CD8-positive, alpha-beta memory T cell (primary cell): ENCODE measurements at regions not wholly inside any gene's neighbourhood (a gene's known extent, or its start where the extent isn't known, plus 50 kb on each side); places are given as distances from the start of the nearest gene placed in this dataset.
A peak's percentile ranks its signal among the peaks of the same experiment; 100 is the strongest.

ENCODE experiments used
- CTCF ChIA-PET: fragments of 350-600 bp; sonication (Branson Sonifier 250); formaldehyde crosslinking; loops from one replicate; lab custom pipeline; 2021; ENCODE audit warnings: antibody characterized with exemption; lab: Charles Lee
- POLR2A ChIA-PET: fragments of 350-600 bp; sonication (Branson Sonifier 250); formaldehyde crosslinking; loops from one replicate; lab custom pipeline; 2021; ENCODE audit warnings: antibody characterized with exemption; lab: Charles Lee
- DNase-seq, 5 donors: peaks; one replicate each; pipeline versions ENCODE4 v3.0.0 to v3.0.0-alpha.2; 2020 to 2022; ENCODE audit warnings: mixed read lengths in 1 of 5
- H3K27ac ChIP-seq: one replicate; pipeline ENCODE4 v1.7.0; 2013; ENCODE audit warnings: low read depth, mild to moderate bottlenecking, low read length, moderate library complexity
- H3K27me3 ChIP-seq: 2 replicates; pipeline ENCODE4 v1.7.0; 2013; ENCODE audit warnings: low read length, mild to moderate bottlenecking; ENCODE audit not compliant: insufficient read depth, poor library complexity, severe bottlenecking
- H3K36me3 ChIP-seq: 2 replicates; pipeline ENCODE4 v1.7.0; 2013; ENCODE audit warnings: mild to moderate bottlenecking, low read length, moderate library complexity; ENCODE audit not compliant: insufficient read depth
- H3K4me1 ChIP-seq: 2 replicates; pipeline ENCODE4 v1.7.0; 2013; ENCODE audit warnings: mild to moderate bottlenecking, low read length, moderate library complexity; ENCODE audit not compliant: insufficient read depth
- H3K4me3 ChIP-seq: 2 replicates; pipeline ENCODE4 v1.7.0; 2013; ENCODE audit warnings: mild to moderate bottlenecking, low read length
- H3K9me3 ChIP-seq: 2 replicates; pipeline ENCODE4 v1.7.0; 2013; ENCODE audit warnings: mild to moderate bottlenecking, low read length
- H3K27ac Mint-ChIP-seq, 8 donors: one replicate each; pipeline ENCODE4 v1.8.0; 2020 to 2021; ENCODE audit warnings: mixed read lengths in 8 of 8, mild to moderate bottlenecking in 6 of 8, inconsistent platforms in 3 of 8, moderate library complexity in 3 of 8
- H3K27me3 Mint-ChIP-seq, 2 donors: one replicate each; pipeline ENCODE4 v1.8.0; 2020 to 2021; ENCODE audit warnings: mixed read lengths in 2 of 2, mild to moderate bottlenecking in 1 of 2, moderate library complexity in 1 of 2
- H3K36me3 Mint-ChIP-seq, 3 donors: one replicate each; pipeline ENCODE4 v1.8.0; 2020 to 2021; ENCODE audit warnings: mixed read lengths in 3 of 3, inconsistent platforms in 1 of 3, mild to moderate bottlenecking in 1 of 3
- H3K4me1 Mint-ChIP-seq, 3 donors: one replicate each; pipeline ENCODE4 v1.8.0; 2020 to 2021; ENCODE audit warnings: mixed read lengths in 3 of 3, inconsistent platforms in 1 of 3, mild to moderate bottlenecking in 1 of 3
- H3K4me3 Mint-ChIP-seq, 7 donors: one replicate each; pipeline ENCODE4 v1.8.0; 2020 to 2021; ENCODE audit warnings: mixed read lengths in 7 of 7, mild to moderate bottlenecking in 6 of 7, moderate library complexity in 4 of 7, inconsistent platforms in 2 of 7
- H3K9me3 Mint-ChIP-seq, 5 donors: one replicate each; pipeline ENCODE4 v1.8.0; 2020 to 2022; ENCODE audit warnings: mixed read lengths in 5 of 5, mild to moderate bottlenecking in 3 of 5, moderate library complexity in 2 of 5, inconsistent platforms in 1 of 5

- H3K27me3 ChIP-seq: no peaks in the 10 kb centered on the region
- CTCF ChIA-PET: no interaction called here
- Mint-ChIP-seq H3K27ac (no peak overlapping the region), H3K9me3 (peaks cover 15 to 47% (median 25%) of the 10 kb centered on the region in 5 donors), H3K36me3 (no peaks in the 10 kb centered on the region), H3K27me3 (no peaks in the 10 kb centered on the region), H3K4me1 (no peaks in the 10 kb centered on the region), H3K4me3 (no peak overlapping the region)
- no peaks in the 10 kb centered on the region for H3K36me3 ChIP-seq
- POLR2A ChIA-PET: no interaction called here
- H3K9me3 ChIP-seq: no peaks in the 10 kb centered on the region
- no peak for DNase-seq
- no peak overlapping the region for H3K4me3 ChIP-seq
- no peaks in the 10 kb centered on the region for H3K4me1 ChIP-seq
- H3K27ac ChIP-seq: no peak overlapping the region
These were observed 216.0 kb upstream of the PRKD1 start for GRCh38 chr14:30143627-30144026.

GRCh38 chr14:30153717-30154116 is 226.1 kb upstream of the PRKD1 start:
- H3K4me3 Mint-ChIP-seq: no peak overlapping the region
- ChIA-PET CTCF (no interaction called here), POLR2A (no interaction called here)

GRCh38 chr14:30156571-30156970 is 228.9 kb upstream of the PRKD1 start:
- Mint-ChIP-seq H3K36me3 (no peaks in the 10 kb centered on the region), H3K4me1 (no peaks in the 10 kb centered on the region), H3K27me3 (no peaks in the 10 kb centered on the region), H3K9me3 (peaks cover 0 to 17% (median 2%) of the 10 kb centered on the region in 5 donors), H3K27ac (no peak overlapping the region), H3K4me3 (no peak overlapping the region)
- H3K27me3 ChIP-seq: no peaks in the 10 kb centered on the region
- POLR2A ChIA-PET: no interaction called here
- H3K4me1 ChIP-seq: no peaks in the 10 kb centered on the region
- DNase-seq: no peak
- no peak overlapping the region for H3K27ac ChIP-seq
- no peaks in the 10 kb centered on the region for H3K36me3 ChIP-seq
- H3K9me3 ChIP-seq: no peaks in the 10 kb centered on the region
- CTCF ChIA-PET: no interaction called here
- H3K4me3 ChIP-seq: no peak overlapping the region

More at GRCh38 chr14:30153717-30154116, 226.1 kb upstream of the PRKD1 start:
- H3K4me1 ChIP-seq: no peaks in the 10 kb centered on the region
- no peaks in the 10 kb centered on the region for H3K9me3 ChIP-seq
- H3K4me3 ChIP-seq: no peak overlapping the region
- H3K36me3 Mint-ChIP-seq: no peaks in the 10 kb centered on the region
- no peaks in the 10 kb centered on the region for H3K4me1 Mint-ChIP-seq
- no peaks in the 10 kb centered on the region for H3K27me3 Mint-ChIP-seq
- DNase-seq: no peak
- no peak overlapping the region for H3K27ac Mint-ChIP-seq
- peaks cover 2 to 29% (median 5%) of the 10 kb centered on the region in 5 donors for H3K9me3 Mint-ChIP-seq
- no peaks in the 10 kb centered on the region for H3K27me3 ChIP-seq
- H3K27ac ChIP-seq: no peak overlapping the region
- no peaks in the 10 kb centered on the region for H3K36me3 ChIP-seq

GRCh38 chr14:30158299-30158698 is 230.7 kb upstream of the PRKD1 start:
- Histone ChIP-seq H3K4me3 (no peak overlapping the region), H3K4me1 (no peaks in the 10 kb centered on the region), H3K9me3 (no peaks in the 10 kb centered on the region), H3K36me3 (no peaks in the 10 kb centered on the region), H3K27ac (no peak overlapping the region), H3K27me3 (no peaks in the 10 kb centered on the region)
- Mint-ChIP-seq H3K27ac (no peak overlapping the region), H3K4me3 (no peak overlapping the region), H3K36me3 (no peaks in the 10 kb centered on the region), H3K4me1 (no peaks in the 10 kb centered on the region), H3K9me3 (peaks cover 0 to 19% (median 3%) of the 10 kb centered on the region in 5 donors), H3K27me3 (no peaks in the 10 kb centered on the region)
- ChIA-PET CTCF (no interaction called here), POLR2A (no interaction called here)
- no peak for DNase-seq

DNA sequence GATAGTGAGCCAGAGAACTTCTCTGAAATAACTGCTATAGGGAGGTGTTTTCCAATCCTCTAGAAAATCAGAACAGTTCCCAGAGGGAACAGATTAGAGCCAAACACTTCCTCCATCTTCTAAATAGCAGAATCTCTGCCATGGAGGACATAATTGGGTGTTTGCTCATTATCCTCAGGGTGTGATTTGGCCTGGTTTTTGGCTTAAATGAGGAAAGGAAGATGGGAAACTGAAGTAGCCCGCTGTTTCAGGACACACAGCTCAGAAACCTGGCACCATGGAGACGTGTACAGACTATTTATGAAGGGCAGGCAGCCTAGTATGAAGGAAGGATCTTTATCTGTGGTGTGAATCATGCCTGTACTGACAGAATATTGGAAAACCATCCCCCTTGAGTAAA is 231.7 kb upstream of the PRKD1 start:
- DNase-seq: no peak
- Mint-ChIP-seq H3K27ac (no peak overlapping the region), H3K27me3 (no peaks in the 10 kb centered on the region)

DNA sequence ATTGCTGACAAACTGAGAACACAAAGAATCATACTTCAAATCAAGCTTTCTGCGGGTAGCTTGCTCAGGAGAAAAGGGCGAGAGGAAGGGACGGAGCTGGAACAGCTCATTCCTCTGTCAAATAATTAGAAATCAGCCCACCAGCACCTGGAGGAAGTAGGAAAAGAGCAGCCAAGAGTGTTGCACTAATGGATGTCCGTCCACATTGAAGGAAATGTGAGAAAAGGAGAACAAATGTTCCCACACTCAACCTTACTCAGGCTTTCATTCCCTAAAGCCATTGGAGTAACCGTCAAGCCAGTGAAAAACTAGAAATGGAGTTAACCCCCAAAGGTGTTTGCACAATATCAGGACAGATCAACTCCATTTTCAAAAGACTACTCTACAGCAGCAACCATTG is 233.0 kb upstream of the PRKD1 start:
- H3K9me3 Mint-ChIP-seq: peaks cover 0 to 21% (median 3%) of the 10 kb centered on the region in 5 donors
- no peaks in the 10 kb centered on the region for H3K4me1 Mint-ChIP-seq
- no peak overlapping the region for H3K4me3 ChIP-seq
- no peaks in the 10 kb centered on the region for H3K36me3 Mint-ChIP-seq
- no peaks in the 10 kb centered on the region for H3K27me3 ChIP-seq
- H3K4me1 ChIP-seq: no peaks in the 10 kb centered on the region
- no peaks in the 10 kb centered on the region for H3K9me3 ChIP-seq
- H3K27me3 Mint-ChIP-seq: peaks cover 0 to 2% of the 10 kb centered on the region in 2 donors
- H3K36me3 ChIP-seq: no peaks in the 10 kb centered on the region
- no peak overlapping the region for H3K27ac Mint-ChIP-seq
- H3K27ac ChIP-seq: no peak overlapping the region
- ChIA-PET POLR2A (no interaction called here), CTCF (no interaction called here)
- no peak for DNase-seq
- H3K4me3 Mint-ChIP-seq: no peak overlapping the region

More for the DNA sequence above, 231.7 kb upstream of the PRKD1 start:
- no peaks in the 10 kb centered on the region for H3K36me3 Mint-ChIP-seq
- no peak overlapping the region for H3K27ac ChIP-seq
- no peaks in the 10 kb centered on the region for H3K9me3 ChIP-seq
- H3K27me3 ChIP-seq: no peaks in the 10 kb centered on the region
- POLR2A ChIA-PET: no interaction called here
- H3K4me1 Mint-ChIP-seq: no peaks in the 10 kb centered on the region
- peaks cover 0 to 21% (median 3%) of the 10 kb centered on the region in 5 donors for H3K9me3 Mint-ChIP-seq
- H3K36me3 ChIP-seq: no peaks in the 10 kb centered on the region
- CTCF ChIA-PET: no interaction called here
- no peak overlapping the region for H3K4me3 Mint-ChIP-seq
- H3K4me3 ChIP-seq: no peak overlapping the region
- H3K4me1 ChIP-seq: no peaks in the 10 kb centered on the region

DNA sequence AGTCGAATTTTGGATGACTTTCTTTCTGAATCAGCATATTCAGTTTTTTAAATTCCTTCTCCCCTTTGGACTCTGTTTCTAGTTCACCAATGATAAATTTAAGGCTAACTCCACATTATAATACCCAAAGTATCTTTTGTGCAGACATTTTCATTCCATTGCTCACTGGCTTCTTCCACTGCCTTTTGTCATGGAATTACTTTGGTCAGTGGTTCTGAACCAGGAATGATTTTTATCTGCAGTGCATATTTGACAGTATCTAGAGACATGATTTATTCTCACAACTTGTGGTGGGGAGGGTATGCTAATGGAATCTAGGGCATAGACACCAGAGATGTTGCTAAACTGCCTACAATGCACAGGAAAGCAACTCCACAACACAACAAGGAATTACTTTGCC is 234.4 kb upstream of the PRKD1 start:
- Histone ChIP-seq H3K27me3 (no peaks in the 10 kb centered on the region), H3K4me1 (no peaks in the 10 kb centered on the region), H3K9me3 (no peaks in the 10 kb centered on the region), H3K27ac (no peak overlapping the region), H3K4me3 (no peak overlapping the region), H3K36me3 (no peaks in the 10 kb centered on the region)
- Mint-ChIP-seq H3K4me3 (no peak overlapping the region), H3K9me3 (peaks cover 0 to 14% (median 3%) of the 10 kb centered on the region in 5 donors), H3K27me3 (peaks cover 0 to 2% of the 10 kb centered on the region in 2 donors), H3K36me3 (no peaks in the 10 kb centered on the region), H3K4me1 (no peaks in the 10 kb centered on the region), H3K27ac (no peak overlapping the region)
- no peak for DNase-seq
- ChIA-PET CTCF (no interaction called here), POLR2A (no interaction called here)

GRCh38 chr14:30165255-30165654 is 237.6 kb upstream of the PRKD1 start:
- H3K27ac ChIP-seq: no peak overlapping the region
- H3K27ac Mint-ChIP-seq: no peak overlapping the region
- peaks cover 2 to 15% (median 9%) of the 10 kb centered on the region in 5 donors for H3K9me3 Mint-ChIP-seq
- H3K4me3 Mint-ChIP-seq: no peak overlapping the region
- no peaks in the 10 kb centered on the region for H3K9me3 ChIP-seq
- H3K4me1 Mint-ChIP-seq: no peaks in the 10 kb centered on the region
- ChIA-PET POLR2A (no interaction called here), CTCF (no interaction called here)
- H3K27me3 Mint-ChIP-seq: peaks cover 0 to 2% of the 10 kb centered on the region in 2 donors
- DNase-seq: no peak
- no peak overlapping the region for H3K4me3 ChIP-seq
- H3K36me3 Mint-ChIP-seq: no peaks in the 10 kb centered on the region
- H3K36me3 ChIP-seq: no peaks in the 10 kb centered on the region
- H3K27me3 ChIP-seq: no peaks in the 10 kb centered on the region
- H3K4me1 ChIP-seq: no peaks in the 10 kb centered on the region

GRCh38 chr14:30177781-30178180 is 250.1 kb upstream of the PRKD1 start:
- H3K9me3 ChIP-seq: no peaks in the 10 kb centered on the region
- peaks cover 0 to 12% (median 4%) of the 10 kb centered on the region in 5 donors for H3K9me3 Mint-ChIP-seq
- H3K27ac ChIP-seq: no peak overlapping the region
- H3K4me1 Mint-ChIP-seq: no peaks in the 10 kb centered on the region
- POLR2A ChIA-PET: no interaction called here
- no peaks in the 10 kb centered on the region for H3K36me3 Mint-ChIP-seq
- H3K4me3 Mint-ChIP-seq: no peak overlapping the region
- no peaks in the 10 kb centered on the region for H3K36me3 ChIP-seq
- CTCF ChIA-PET: no interaction called here
- H3K27ac Mint-ChIP-seq: peak overlapping the region in 1 of 8 donors; percentile 15
- no peak for DNase-seq
- H3K4me3 ChIP-seq: no peak overlapping the region
- H3K27me3 Mint-ChIP-seq: no peaks in the 10 kb centered on the region
- H3K27me3 ChIP-seq: no peaks in the 10 kb centered on the region
- no peaks in the 10 kb centered on the region for H3K4me1 ChIP-seq
